HepG2 (cell line): ENCODE measurements at regions not wholly inside any gene's neighbourhood (a gene's known extent, or its start where the extent isn't known, plus 50 kb on each side); places are given as distances from the start of the nearest gene placed in this dataset.

Experiments used
- HDAC1 ChIP-seq: sonication (generic); formaldehyde crosslinking; IDR thresholded peaks from 2 replicates; pipeline ENCODE4 v1.5.1; 2020; ENCODE audit warnings: mild to moderate bottlenecking, missing genetic modification reagents
- HNRNPH1 ChIP-seq: fragments of 200-400 bp; formaldehyde crosslinking; optimal IDR thresholded peaks from 2 replicates; pipeline ENCODE3; 2017; ENCODE audit warnings: mild to moderate bottlenecking, low read depth, low read length
- HNRNPLL ChIP-seq: fragments of 200-400 bp; formaldehyde crosslinking; IDR thresholded peaks from 2 replicates; pipeline ENCODE4 v1.6.1; 2017; ENCODE audit warnings: mild to moderate bottlenecking, low read depth, low read length; ENCODE audit not compliant: poor library complexity, severe bottlenecking
- PAF1 ChIP-seq: IDR thresholded peaks from 2 replicates; pipeline ENCODE4 v1.6.1; 2016; ENCODE audit warnings: missing genetic modification reagents, missing compliant biosample characterization
- RARA ChIP-seq: IDR thresholded peaks from 2 replicates; pipeline ENCODE4 v1.6.1; 2016; ENCODE audit warnings: missing genetic modification reagents, missing compliant biosample characterization
- RELA ChIP-seq: sonication (generic); formaldehyde crosslinking; IDR thresholded peaks from 2 replicates; pipeline ENCODE4 v1.4.0; 2020; ENCODE audit warnings: missing genetic modification reagents
- SAFB2 ChIP-seq: sonication (generic); formaldehyde crosslinking; IDR thresholded peaks from 2 replicates; pipeline ENCODE4 v1.5.1; 2020; ENCODE audit warnings: missing genetic modification reagents, low read depth, mild to moderate bottlenecking, borderline replicate concordance
- SALL2 ChIP-seq: sonication (generic); formaldehyde crosslinking; IDR thresholded peaks from 2 replicates; pipeline ENCODE4 v1.8.1; 2023; ENCODE audit warnings: mild to moderate bottlenecking, missing genetic modification reagents, inconsistent platforms
- SIN3A ChIP-seq: IDR thresholded peaks from 2 replicates; pipeline ENCODE4 v1.6.1; 2011; ENCODE audit warnings: low read depth, mild to moderate bottlenecking, control low read depth, low read length, borderline replicate concordance
- SIX4 ChIP-seq: sonication (generic); formaldehyde crosslinking; IDR thresholded peaks from 2 replicates; pipeline ENCODE4 v1.4.0; 2020; ENCODE audit warnings: missing genetic modification reagents
- SOX13 ChIP-seq, 3 experiments: fragments of 450-650 bp in 1 of 3; sonication (generic) in 1 of 3; formaldehyde crosslinking in 1 of 3; IDR thresholded peaks in 2 of 3; conservative IDR thresholded peaks in 1 of 3; 2 replicates each; pipeline versions ENCODE4 v1.5.0 to v1.6.1; 2016 to 2020; ENCODE audit warnings: antibody characterized with exemption in 1 of 3, mild to moderate bottlenecking in 1 of 3, missing compliant biosample characterization in 1 of 3, missing genetic modification reagents in 1 of 3, moderate library complexity in 1 of 3
- TBL1XR1 ChIP-seq: fragments of 150-350 bp; IDR thresholded peaks from 2 replicates; pipeline ENCODE4 v1.6.1; 2014; ENCODE audit warnings: borderline replicate concordance, low read length; ENCODE audit not compliant: partially characterized antibody
- TCF7 ChIP-seq: sonication (generic); IDR thresholded peaks from 2 replicates; pipeline ENCODE4 v1.6.1; 2016; ENCODE audit warnings: antibody characterized with exemption, low read depth
- XRCC5 ChIP-seq: fragments of 200-400 bp; formaldehyde crosslinking; optimal IDR thresholded peaks from 2 replicates; pipeline ENCODE3; 2017; ENCODE audit warnings: mild to moderate bottlenecking, low read length
- ZFP90 ChIP-seq: sonication (generic); formaldehyde crosslinking; IDR thresholded peaks from 2 replicates; pipeline ENCODE4 v1.8.0; 2022; ENCODE audit warnings: missing genetic modification reagents, mild to moderate bottlenecking, inconsistent platforms, borderline replicate concordance
- ZNF253 ChIP-seq: sonication (generic); formaldehyde crosslinking; IDR thresholded peaks from 2 replicates; pipeline ENCODE4 v1.8.0; 2022; ENCODE audit warnings: mild to moderate bottlenecking, missing genetic modification reagents, borderline replicate concordance
- ZNF292 ChIP-seq: sonication (generic); formaldehyde crosslinking; IDR thresholded peaks from 2 replicates; pipeline ENCODE4 v1.8.1; 2022; ENCODE audit warnings: mild to moderate bottlenecking, low read depth, missing genetic modification reagents, borderline replicate concordance
- ZNF609 ChIP-seq: sonication (generic); formaldehyde crosslinking; IDR thresholded peaks from 2 replicates; pipeline ENCODE4 v1.4.0; 2020; ENCODE audit warnings: mild to moderate bottlenecking, missing genetic modification reagents, borderline replicate concordance
- TF ChIP-seq, protein P1 (sequence below): sonication (generic); formaldehyde crosslinking; IDR thresholded peaks from 2 replicates; pipeline ENCODE4 v1.8.1; 2022; ENCODE audit warnings: mild to moderate bottlenecking, missing genetic modification reagents
- TF ChIP-seq, protein P2 (sequence below): IDR thresholded peaks from 2 replicates; pipeline ENCODE4 v1.6.1; 2016
- TF ChIP-seq, protein P3 (sequence below): sonication (generic); formaldehyde crosslinking; IDR thresholded peaks from 2 replicates; pipeline ENCODE4 v1.4.0; 2020; ENCODE audit warnings: low read depth, mild to moderate bottlenecking, missing genetic modification reagents

DNA sequence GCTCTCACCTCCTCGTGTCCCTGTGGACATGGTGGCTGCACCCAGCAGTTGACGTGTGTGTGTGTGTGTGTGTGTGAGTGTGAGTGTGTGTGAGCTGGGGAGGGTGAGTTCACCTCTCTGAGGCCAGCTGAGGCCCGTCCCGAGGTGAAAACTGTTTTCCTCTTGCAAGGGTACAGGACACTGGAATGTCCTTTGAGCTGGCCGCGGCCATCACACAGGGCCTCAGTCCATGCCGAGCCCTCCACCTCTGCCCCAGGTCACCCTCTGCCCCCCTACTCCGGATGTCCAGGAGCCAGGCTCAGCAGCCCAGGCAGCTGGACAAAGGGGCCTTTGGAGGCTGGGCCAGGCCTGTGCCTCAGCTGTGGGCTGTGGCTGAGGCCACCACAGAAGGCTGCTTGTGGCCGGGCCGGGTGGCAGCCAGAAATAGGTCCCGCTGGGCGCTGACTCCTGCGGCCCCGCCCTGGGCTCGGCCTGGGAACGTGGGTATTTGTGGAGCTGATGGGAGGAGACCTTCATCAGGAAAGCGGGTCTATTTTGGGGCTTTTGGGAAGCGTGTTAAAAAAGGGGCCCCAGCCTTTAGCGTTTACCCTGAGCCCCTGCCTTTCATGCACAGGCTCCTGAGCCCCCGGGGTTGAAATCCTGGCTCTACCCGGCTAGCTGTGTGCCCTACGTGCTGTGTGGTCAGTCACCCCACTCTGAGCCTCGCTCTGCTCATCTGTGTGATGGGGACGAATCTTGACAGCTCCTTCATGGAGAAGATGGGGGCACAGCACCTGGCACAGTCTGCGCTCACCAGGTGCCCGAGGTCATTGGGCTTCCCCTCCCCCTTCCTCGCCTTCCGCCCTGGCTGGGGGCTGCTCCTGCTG, 75.1 kb upstream of the IER5L start (continued):
- TF ChIP-seq, protein P1, sequence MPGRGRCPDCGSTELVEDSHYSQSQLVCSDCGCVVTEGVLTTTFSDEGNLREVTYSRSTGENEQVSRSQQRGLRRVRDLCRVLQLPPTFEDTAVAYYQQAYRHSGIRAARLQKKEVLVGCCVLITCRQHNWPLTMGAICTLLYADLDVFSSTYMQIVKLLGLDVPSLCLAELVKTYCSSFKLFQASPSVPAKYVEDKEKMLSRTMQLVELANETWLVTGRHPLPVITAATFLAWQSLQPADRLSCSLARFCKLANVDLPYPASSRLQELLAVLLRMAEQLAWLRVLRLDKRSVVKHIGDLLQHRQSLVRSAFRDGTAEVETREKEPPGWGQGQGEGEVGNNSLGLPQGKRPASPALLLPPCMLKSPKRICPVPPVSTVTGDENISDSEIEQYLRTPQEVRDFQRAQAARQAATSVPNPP (CRISPR knock-in tag) = no peak
- TF ChIP-seq RELA = no peak
- no peak for TF ChIP-seq ZNF253 (CRISPR knock-in tag)
- TF ChIP-seq HNRNPLL = peak; percentile 42
- TF ChIP-seq, protein P2, sequence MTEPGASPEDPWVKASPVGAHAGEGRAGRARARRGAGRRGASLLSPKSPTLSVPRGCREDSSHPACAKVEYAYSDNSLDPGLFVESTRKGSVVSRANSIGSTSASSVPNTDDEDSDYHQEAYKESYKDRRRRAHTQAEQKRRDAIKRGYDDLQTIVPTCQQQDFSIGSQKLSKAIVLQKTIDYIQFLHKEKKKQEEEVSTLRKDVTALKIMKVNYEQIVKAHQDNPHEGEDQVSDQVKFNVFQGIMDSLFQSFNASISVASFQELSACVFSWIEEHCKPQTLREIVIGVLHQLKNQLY = peak; percentile 26; the same call in 1 of the 2 replicates
- TF ChIP-seq ZNF292 (CRISPR knock-in tag) = peak; percentile 96
- peak; percentile 61; the same call in 1 of the 2 replicates for TF ChIP-seq TCF7
- TF ChIP-seq TBL1XR1 = no peak
- TF ChIP-seq ZFP90 (CRISPR knock-in tag) = peak; percentile 47
- TF ChIP-seq SOX13 (IDR thresholded peaks at IDR 0.05) = no peak
- peak in 1 of 2 experiments; percentile 73; a peak in 1 of 4 replicates for TF ChIP-seq SOX13 (CRISPR knock-in tag; conservative IDR thresholded peaks at IDR 0.05 in 1 of 2, IDR thresholded peaks at IDR 0.05 in 1 of 2)
- no peak for TF ChIP-seq SIN3A
- no peak for TF ChIP-seq SIX4
- TF ChIP-seq HDAC1 (CRISPR knock-in tag) = peak; percentile 89
- peak; percentile 41 for TF ChIP-seq HNRNPH1
- peak; percentile 30 for TF ChIP-seq XRCC5
- TF ChIP-seq SAFB2 (CRISPR knock-in tag) = no peak; the same call in 1 of the 2 replicates
- peak; percentile 89 for TF ChIP-seq RARA (CRISPR knock-in tag)
- TF ChIP-seq PAF1 = no peak
- peak; percentile 64; the same call in 1 of the 2 replicates for TF ChIP-seq ZNF609 (CRISPR knock-in tag)
- TF ChIP-seq SALL2 (CRISPR knock-in tag) = no peak
- TF ChIP-seq, protein P3, sequence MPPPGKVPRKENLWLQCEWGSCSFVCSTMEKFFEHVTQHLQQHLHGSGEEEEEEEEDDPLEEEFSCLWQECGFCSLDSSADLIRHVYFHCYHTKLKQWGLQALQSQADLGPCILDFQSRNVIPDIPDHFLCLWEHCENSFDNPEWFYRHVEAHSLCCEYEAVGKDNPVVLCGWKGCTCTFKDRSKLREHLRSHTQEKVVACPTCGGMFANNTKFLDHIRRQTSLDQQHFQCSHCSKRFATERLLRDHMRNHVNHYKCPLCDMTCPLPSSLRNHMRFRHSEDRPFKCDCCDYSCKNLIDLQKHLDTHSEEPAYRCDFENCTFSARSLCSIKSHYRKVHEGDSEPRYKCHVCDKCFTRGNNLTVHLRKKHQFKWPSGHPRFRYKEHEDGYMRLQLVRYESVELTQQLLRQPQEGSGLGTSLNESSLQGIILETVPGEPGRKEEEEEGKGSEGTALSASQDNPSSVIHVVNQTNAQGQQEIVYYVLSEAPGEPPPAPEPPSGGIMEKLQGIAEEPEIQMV (CRISPR knock-in tag) = 0 out of 2 replicates have a peak, but pooled peaks have one; percentile 23
